HG03558 (cell line): ENCODE measurements at regions not wholly inside any gene's neighbourhood (a gene's known extent, or its start where the extent isn't known, plus 50 kb on each side); places are given as distances from the start of the nearest gene placed in this dataset.
A peak's percentile ranks its signal among the peaks of the same experiment; 100 is the strongest.

Experiments used
- ATAC-seq: cut with Tn5 transposase; IDR thresholded peaks from one replicate; pipeline ENCODE4 v1.9.1; 2021; ENCODE audit warnings: moderate number of reproducible peaks; ENCODE audit not compliant: unreplicated experiment; ENCODE audit errors: extremely low read depth

DNA sequence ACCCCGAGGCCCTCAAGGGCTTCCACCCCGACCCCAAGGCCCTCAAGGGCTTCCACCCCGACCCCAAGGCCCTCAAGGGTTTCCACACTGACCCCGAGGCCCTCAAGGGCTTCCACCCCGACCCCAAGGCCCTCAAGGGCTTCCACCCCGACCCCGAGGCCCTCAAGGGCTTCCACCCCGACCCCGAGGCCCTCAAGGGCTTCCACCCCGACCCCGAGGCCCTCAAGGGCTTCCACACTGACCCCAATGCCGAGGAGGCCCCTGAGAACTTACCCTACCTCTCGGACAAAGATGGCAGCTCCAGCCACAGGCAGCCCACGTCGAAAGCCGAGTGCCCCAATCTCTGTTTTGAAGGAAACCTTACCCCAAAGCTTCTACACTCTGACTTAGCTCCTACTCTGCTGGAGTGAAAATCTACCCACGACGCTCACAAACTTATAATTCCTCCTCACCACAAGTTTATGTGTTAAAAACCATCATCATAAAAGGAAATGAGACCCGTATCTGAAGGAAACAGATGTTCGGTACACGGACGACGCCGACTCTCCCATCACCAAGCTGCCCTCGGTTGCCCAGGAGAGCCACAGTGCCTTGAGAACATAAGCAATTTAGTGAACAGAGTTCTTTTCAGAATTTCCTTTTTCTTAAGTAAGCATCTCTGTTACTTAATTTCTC lies 61.2 kb upstream of the RPH3AL start:
- no peak for ATAC-seq

DNA sequence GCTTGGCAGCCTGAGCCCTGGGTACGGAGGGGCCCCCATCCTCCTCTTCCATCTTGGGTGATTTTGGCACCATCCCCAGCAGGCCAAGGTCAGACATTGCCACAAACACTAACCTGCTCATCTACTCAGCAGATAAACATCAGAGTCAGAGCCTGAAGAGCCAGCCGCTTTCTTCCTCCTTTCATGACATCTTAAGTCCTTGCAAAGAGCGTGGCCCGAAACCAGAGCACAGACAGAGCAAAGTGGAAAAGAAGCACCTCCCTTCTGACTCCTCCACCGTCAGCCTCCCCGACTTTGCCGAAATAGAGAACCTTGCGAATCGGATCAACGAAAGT lies 60.4 kb upstream of the RPH3AL start:
- no peak for ATAC-seq

DNA sequence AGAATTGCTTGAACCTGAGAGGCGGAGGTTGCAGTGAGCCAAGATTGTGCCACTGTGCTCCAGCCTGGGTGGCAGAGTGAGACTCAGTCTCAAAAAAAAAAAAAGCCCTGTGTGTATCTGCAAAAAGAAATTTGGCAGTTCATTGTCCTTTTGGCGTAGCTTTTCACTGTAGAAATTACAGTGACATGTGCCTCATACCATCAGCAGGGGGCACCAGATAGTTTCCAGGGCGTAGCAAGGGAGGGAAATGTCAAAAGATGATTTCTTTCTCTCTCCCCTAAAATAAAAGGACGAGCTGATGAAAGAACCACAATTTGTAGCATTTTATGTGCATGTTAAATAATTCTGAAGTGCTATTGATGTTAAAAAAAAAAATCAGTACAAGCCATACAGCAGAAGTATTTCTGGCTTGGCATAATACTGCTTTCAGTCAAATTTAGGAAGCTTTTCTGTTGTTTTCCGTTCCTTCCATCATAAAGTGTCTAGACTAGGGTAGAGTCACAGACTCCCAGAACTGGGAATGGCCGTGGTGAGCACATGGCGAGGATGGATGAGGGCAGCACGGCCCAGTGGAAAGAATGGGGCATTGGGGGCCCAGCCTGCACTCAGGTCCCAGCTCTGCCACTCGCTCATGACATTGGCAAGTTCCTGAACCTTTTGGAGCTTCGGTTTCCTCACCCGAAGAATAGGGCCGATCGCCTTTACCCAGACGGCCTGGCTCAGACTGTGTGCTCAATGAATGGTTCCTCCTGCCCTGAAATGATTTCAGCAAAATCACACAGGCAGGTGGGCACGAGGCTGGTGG lies 59.8 kb upstream of the RPH3AL start:
- ATAC-seq, result no peak

DNA sequence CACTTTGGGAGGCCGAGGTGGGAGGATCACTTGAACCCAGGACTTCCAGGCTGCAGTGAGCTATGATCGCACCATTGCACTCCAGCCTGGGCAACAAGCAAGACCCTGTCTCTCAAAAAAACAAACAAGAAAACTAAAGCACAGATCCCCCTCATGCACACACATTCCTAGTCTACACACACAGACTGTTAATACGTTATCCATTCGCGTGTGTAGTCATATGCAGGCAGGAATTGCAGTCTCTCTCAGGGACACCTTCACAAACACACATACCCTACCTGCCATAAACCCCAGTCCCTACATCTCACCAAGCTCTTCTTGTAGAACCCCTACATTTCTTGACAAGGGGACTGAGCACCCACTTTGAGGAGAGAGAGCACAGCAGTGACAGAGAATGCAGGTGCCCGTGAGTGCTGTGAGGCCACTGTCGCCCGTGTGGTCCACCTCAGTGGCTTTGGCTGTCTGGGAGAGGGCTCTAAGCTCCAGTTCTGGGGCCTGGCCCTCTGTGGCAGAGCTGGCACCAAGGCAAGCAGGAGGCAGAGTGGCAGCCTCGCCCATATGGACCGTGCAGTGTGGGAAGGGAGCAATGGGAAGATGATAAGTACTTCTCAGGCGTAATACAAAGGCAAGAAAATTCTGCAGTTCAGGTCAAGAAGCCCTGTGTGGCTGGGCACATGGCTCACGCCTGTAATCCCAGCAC lies 59.0 kb upstream of the RPH3AL start:
- ATAC-seq, result no peak

DNA sequence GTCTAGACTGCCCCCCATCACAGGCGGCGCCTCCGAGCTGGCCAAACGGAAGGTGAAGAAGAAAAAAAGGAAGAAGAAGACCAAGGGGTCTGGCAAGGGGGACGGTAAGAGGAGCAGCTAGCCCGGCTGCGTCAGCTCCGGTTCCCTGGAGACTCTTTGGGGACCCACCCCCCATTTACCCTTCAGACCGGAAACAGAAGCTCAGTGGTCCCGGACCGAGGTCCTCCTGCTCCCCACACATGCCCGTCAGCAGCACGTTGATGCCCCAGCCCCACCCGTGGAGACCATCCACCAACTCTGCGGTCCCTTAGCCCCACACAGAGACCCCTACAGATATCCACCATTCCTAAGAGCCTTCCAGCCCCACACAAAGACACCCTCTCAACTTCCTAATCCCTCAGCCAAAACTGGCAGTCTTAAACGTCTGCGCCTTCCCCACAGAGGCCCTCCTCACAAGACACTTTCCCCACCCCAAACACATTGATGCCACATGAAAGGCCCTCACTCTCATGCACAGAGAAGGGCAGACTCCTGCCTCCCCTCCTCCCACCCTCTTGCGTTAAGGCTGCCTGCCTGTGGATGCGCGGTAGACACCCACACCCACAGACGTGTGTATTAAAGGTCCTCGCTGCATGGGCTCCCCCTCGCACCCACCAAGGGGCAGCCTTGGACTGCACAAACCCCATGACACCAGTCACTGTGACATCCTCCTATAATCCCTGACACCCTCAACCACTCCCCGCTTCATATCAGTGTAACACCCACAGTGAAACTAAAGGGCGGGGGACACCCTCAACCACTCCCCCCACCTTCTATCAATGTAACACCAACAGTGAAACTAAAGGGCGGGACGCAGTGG lies 58.2 kb upstream of the RPH3AL start:
- ATAC-seq, result no peak

DNA sequence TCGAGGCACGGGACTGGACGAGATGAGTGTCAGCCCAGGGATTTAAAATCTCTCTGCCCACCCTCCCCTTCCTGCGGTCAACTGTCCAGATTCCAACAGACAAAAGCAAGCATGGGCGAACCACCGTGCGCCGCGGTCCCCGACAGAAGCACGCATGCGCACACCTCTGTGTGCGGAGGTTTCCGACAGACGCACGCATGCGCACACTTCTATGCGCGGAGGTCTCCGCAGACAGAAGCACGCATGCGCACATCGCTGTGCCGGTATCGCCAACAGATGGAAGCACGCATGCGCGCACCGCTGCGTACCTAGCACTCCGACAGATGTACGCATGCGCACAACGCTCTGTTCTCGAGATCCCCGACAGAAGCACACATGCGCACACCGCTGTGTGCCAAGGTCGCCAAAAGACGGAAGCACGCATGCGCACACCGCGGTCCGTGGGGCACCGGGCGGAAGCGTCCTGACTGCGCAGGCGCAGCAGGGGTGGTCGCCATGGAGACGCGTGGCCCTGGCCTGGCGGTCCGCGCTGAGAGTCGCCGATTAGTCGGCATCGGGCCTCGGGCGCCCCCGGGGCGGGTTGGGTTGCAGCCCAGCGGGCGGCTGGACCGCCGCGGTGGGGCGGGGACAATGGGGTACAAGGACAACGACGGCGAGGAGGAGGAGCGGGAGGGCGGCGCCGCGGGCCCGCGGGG lies 57.4 kb upstream of the RPH3AL start:
- peak; percentile 67 for ATAC-seq

DNA sequence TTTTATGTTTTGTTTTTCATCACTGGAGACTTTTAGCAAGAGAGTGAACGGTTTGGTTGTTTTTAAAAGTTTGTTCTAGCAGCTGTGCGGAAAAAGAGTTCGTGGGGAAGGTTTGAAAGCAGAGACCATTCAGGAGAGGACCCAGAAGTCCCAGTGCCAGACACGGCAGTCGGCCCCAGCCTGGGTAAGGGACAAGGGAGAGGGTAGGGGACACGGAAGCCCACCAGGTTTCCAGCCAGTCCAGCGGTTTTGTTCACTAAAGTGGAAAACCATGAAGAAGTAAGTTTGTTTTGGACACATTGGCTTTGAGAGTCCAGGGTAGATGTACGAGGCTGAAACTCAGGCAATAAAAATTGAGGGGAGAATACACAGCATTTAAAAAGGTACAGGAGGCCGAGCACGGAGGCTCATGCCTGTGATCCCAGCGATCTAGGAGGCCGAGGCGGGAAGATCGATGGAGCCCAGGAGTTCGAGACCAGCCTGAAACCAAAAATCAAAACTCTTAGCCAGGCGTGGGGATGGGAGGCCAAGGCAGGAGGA lies 56.8 kb upstream of the RPH3AL start:
- ATAC-seq, result no peak

DNA sequence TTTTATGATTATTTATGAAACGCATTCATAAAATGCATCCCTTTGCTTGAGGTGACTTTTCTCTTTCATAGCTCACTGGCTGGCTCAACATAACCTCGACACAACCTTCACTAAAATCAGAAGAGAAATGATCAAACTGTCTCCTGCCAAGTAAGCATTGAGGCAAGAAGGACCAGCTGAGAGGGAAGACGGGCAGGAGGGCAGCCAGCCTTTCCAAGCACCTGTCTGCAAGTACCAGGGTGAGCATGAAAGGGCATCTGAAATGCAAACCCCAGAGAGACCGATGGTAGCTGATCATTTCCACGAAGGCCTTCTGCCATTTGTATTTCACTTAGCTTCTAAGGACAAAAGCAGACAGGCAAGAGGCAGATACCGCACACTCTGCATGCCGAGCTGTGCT lies 52.1 kb upstream of the RPH3AL start:
- no peak for ATAC-seq
